K562 (cell line): ENCODE measurements at regions not wholly inside any gene's neighbourhood (a gene's known extent, or its start where the extent isn't known, plus 50 kb on each side); places are given as distances from the start of the nearest gene placed in this dataset.
A peak's percentile ranks its signal among the peaks of the same experiment; 100 is the strongest.

Experiments used
- ATAC-seq: fragments of 200-7000 bp; cut with Tn5 transposase; 3 replicates; pipeline ENCODE4 v1.9.1; 2020; ENCODE audit warnings: moderate library complexity
- BruUV-seq: library from RNA; stranded (reverse); fragments of 400-500 nt; replicated peaks from 2 replicates; lab custom pipeline; 2021; lab: Mats Ljungman, UMichigan
- CTCF ChIA-PET: fragments of 300-600 bp; formaldehyde crosslinking; extraction: SDS; loops from one replicate; lab custom pipeline; 2021; ENCODE audit warnings: low intra/inter-chr PET ratio; lab: Yijun Ruan, JAX
- POLR2A ChIA-PET: fragments of 300-600, 350-650 bp; sonication (Branson Sonifier 250); formaldehyde crosslinking; extraction: SDS; loops from one replicate; lab custom pipeline; 2021; ENCODE audit warnings: antibody characterized with exemption, inconsistent platforms; lab: Yijun Ruan, JAX
- DNase-seq, 4 experiments: peaks; one replicate each; pipeline versions ENCODE4 v3.0.0 to v3.0.0-alpha.2; 2011 to 2018; ENCODE audit warnings: low spot score in 3 of 4, mixed read lengths in 3 of 4; ENCODE audit errors: extremely low read depth in 1 of 4
- FAIRE-seq: peaks from 2 replicates; lab custom pipeline; 2011; peaks lifted over from hg19 to GRCh38; lab: Jason Lieb, UNC
- H2AFZ ChIP-seq: 2 replicates; pipeline ENCODE4 v1.6.0; 2011; ENCODE audit warnings: low read depth, low read length, control low read depth, inconsistent platforms
- H3K27ac ChIP-seq: fragments of 200-600 bp; 3 replicates; pipeline ENCODE4 v1.8.0; 2011; ENCODE audit warnings: low read depth, mild to moderate bottlenecking, control low read depth, inconsistent platforms, low read length, moderate library complexity, mixed read lengths; ENCODE audit errors: extremely low read depth
- H3K27me3 ChIP-seq, 2 experiments: fragments of 300-600 bp in 1 of 2; 2 replicates in 1 of 2; 3 replicates in 1 of 2; pipeline versions ENCODE4 v1.6.0 to v1.8.0; 2011; ENCODE audit warnings: inconsistent platforms in 2 of 2, low read length in 2 of 2, mild to moderate bottlenecking in 1 of 2, mixed read lengths in 1 of 2, moderate library complexity in 1 of 2; ENCODE audit not compliant: control insufficient read depth in 2 of 2, insufficient read depth in 2 of 2
- H3K36me3 ChIP-seq: fragments of 300-600 bp; 3 replicates; pipeline ENCODE4 v1.8.0; 2011; ENCODE audit warnings: mild to moderate bottlenecking, low read length, inconsistent platforms; ENCODE audit not compliant: control insufficient read depth, insufficient read depth
- H3K4me1 ChIP-seq, 2 experiments: fragments of 200-600 bp in 1 of 2; replicated peaks in 1 of 2; 2 replicates in 1 of 2; 3 replicates in 1 of 2; pipeline versions ENCODE4 v1.5.1 to v1.8.0; 2011; ENCODE audit warnings: inconsistent platforms in 2 of 2, low read length in 2 of 2, mild to moderate bottlenecking in 1 of 2, mixed read lengths in 1 of 2, moderate library complexity in 1 of 2; ENCODE audit not compliant: control insufficient read depth in 2 of 2, insufficient read depth in 2 of 2
- H3K4me2 ChIP-seq: 2 replicates; pipeline ENCODE4 v1.6.1; 2011; ENCODE audit warnings: low read length, control low read depth, inconsistent platforms, mixed read lengths; ENCODE audit not compliant: insufficient read depth
- H3K4me3 ChIP-seq: fragments of 200-600 bp; sonication (generic), shearing (Covaris generic); 2 replicates; pipeline ENCODE4 v1.5.1; 2016; ENCODE audit warnings: control low read depth, inconsistent platforms
- H3K79me2 ChIP-seq: fragments of 200-600 bp; 3 replicates; pipeline ENCODE4 v1.8.0; 2011; ENCODE audit warnings: low read length, inconsistent platforms; ENCODE audit not compliant: control insufficient read depth, insufficient read depth
- H3K9ac ChIP-seq, 2 experiments: 2 replicates each; pipeline versions ENCODE4 v1.6.0 to v1.6.1; 2011; ENCODE audit warnings: low read depth in 2 of 2, low read length in 2 of 2, control low read depth in 1 of 2, inconsistent platforms in 1 of 2, mild to moderate bottlenecking in 1 of 2, mixed read lengths in 1 of 2; ENCODE audit not compliant: insufficient read depth in 1 of 2
- H3K9me1 ChIP-seq: one replicate; pipeline ENCODE4 v1.6.0; 2011; ENCODE audit warnings: inconsistent platforms, mild to moderate bottlenecking, low read length, moderate library complexity; ENCODE audit not compliant: control insufficient read depth, insufficient read depth
- H3K9me3 ChIP-seq: replicated peaks from 2 replicates; pipeline ENCODE4 v1.5.1; 2011; ENCODE audit warnings: low read depth, low read length, inconsistent platforms; ENCODE audit not compliant: control insufficient read depth, insufficient read depth
- H4K20me1 ChIP-seq: replicated peaks from 2 replicates; pipeline ENCODE4 v1.6.1; 2011; ENCODE audit warnings: low read length, inconsistent platforms, mixed read lengths; ENCODE audit not compliant: control insufficient read depth, insufficient read depth
- ADNP ChIP-seq: fragments of 200-800 bp; sonication (Bioruptor generic); IDR thresholded peaks from 2 replicates; pipeline ENCODE4 v1.6.1; 2016; ENCODE audit warnings: missing genetic modification characterization, missing compliant biosample characterization
- CBX8 ChIP-seq: fragments of 200-600 bp; sonication (generic); IDR thresholded peaks from 2 replicates; pipeline ENCODE4 v1.6.1; 2012; ENCODE audit warnings: borderline replicate concordance, mixed run types, low read depth, mild to moderate bottlenecking, moderate library complexity, mixed read lengths, low read length, control low read depth, inconsistent platforms; ENCODE audit not compliant: poor library complexity, severe bottlenecking; ENCODE audit errors: extremely low read depth
- CEBPZ ChIP-seq: fragments of 150-350 bp; IDR thresholded peaks from 2 replicates; pipeline ENCODE4 v1.6.1; 2014; ENCODE audit warnings: low read depth, mild to moderate bottlenecking, low read length, borderline replicate concordance
- CHD2 ChIP-seq: IDR thresholded peaks from 2 replicates; pipeline ENCODE4 v1.6.1; 2011; ENCODE audit warnings: low read depth, low read length
- CXXC5 ChIP-seq: fragments of 250-450 bp; sonication (Bioruptor Pico); IDR thresholded peaks from 2 replicates; pipeline ENCODE4 v1.8.0; 2022; ENCODE audit warnings: inconsistent platforms, mild to moderate bottlenecking, moderate library complexity
- ERF ChIP-seq: fragments of 450-650 bp; formaldehyde crosslinking; IDR thresholded peaks from 2 replicates; pipeline ENCODE4 v1.4.0; 2020; ENCODE audit warnings: mild to moderate bottlenecking, mixed read lengths
- HNRNPK ChIP-seq: fragments of 200-400 bp; formaldehyde crosslinking; IDR thresholded peaks from one replicate; pipeline ENCODE4 v1.6.1; 2018; ENCODE audit warnings: mild to moderate bottlenecking, low read depth, low read length; ENCODE audit not compliant: poor library complexity, severe bottlenecking
- MCM7 ChIP-seq, 2 experiments: fragments of 450-650 bp; IDR thresholded peaks; 2 replicates each; pipeline ENCODE4 v1.6.1; 2016 to 2018
- MEIS2 ChIP-seq: fragments of 450-650 bp; IDR thresholded peaks from 2 replicates; pipeline ENCODE4 v1.6.1; 2014; ENCODE audit warnings: mild to moderate bottlenecking; ENCODE audit not compliant: partially characterized antibody
- SIN3A ChIP-seq, 2 experiments: fragments of 150-350 bp in 1 of 2; IDR thresholded peaks; 2 replicates each; pipeline ENCODE4 v1.6.1; 2011 to 2016; ENCODE audit warnings: borderline replicate concordance in 2 of 2, low read depth in 2 of 2, low read length in 2 of 2, mild to moderate bottlenecking in 2 of 2, moderate library complexity in 2 of 2; ENCODE audit not compliant: control insufficient read depth in 1 of 2
- SMC3 ChIP-seq: conservative IDR thresholded peaks from 2 replicates; pipeline ENCODE4 v1.6.1; 2011; ENCODE audit warnings: low read depth, low read length, improper control_type of control experiment; ENCODE audit not compliant: insufficient read depth
- THAP7 ChIP-seq: fragments of 250-450 bp; sonication (Bioruptor Pico); IDR thresholded peaks from 2 replicates; pipeline ENCODE4 v1.5.0; 2021
- ZC3H11A ChIP-seq: IDR thresholded peaks from 2 replicates; pipeline ENCODE4 v1.6.1; 2012; ENCODE audit warnings: low read depth, low read length, improper control_type of control experiment
- ZNF431 ChIP-seq: sonication (generic); formaldehyde crosslinking; IDR thresholded peaks from 2 replicates; pipeline ENCODE4 v1.8.0; 2022; ENCODE audit warnings: mild to moderate bottlenecking, missing genetic modification reagents
- ZNF584 ChIP-seq: fragments of 200-800 bp; sonication (Bioruptor generic); IDR thresholded peaks from 2 replicates; pipeline ENCODE4 v1.6.1; 2016; ENCODE audit warnings: low read depth, mild to moderate bottlenecking, missing genetic modification characterization, missing compliant biosample characterization
- WGBS: fragments of 100-300 bp; shearing (Covaris generic); methylation state at CpG from one replicate; pipeline ENCODE4 v1.1.6; 2016; ENCODE audit warnings: low coverage, mixed read lengths; ENCODE audit not compliant: insufficient coverage; ENCODE audit errors: missing lambda C conversion rate; 5-methylcytosine and 5-hydroxymethylcytosine counted together
- in situ Hi-C: fragments of 300-500 bp; cut with MboI; formaldehyde crosslinking; loops from 4 replicates; pipeline ENCODE4 v1.15.0; 2018; ENCODE audit warnings: inconsistent platforms, mixed read lengths
- intact Hi-C: fragments of 100-400 bp; cut with micrococcal nuclease; formaldehyde crosslinking; loops from 2 replicates; pipeline ENCODE4 v1.14.2; 2022

DNA sequence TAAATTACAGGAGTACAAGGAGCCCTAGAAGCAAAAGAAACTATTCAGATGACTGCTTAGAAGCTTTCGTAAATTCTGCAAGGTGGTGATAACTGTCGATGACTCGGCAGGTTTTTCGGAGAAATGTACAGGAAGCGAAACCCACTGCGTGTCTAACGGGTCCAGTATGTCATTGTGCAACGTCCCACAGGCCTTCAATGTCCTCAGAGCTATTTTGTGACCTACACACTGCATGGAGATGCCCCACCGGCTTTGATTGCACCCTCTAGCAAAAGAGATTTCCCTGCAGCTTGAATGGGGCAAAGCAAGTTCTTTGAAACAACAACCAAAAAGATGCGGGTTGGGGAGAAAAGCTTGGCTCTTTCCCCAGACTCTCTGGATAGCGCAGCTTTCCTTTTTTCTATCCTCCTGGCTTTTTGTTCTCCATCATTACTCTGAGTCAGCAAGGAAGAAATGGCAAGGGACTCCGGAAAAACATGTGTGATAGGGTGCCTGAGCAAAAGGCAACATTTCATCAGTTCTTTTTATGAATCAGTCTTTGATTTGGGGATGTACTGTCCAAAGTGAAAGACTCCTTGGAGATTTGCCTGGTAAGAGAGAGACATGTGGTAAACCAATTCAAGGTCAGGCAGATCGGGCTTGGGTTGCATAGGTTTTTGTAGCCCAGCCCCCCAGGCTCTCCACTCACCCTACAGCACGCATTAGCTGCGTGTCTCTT is 112.0 kb upstream of the TBL1X start (continued):
- TF ChIP-seq HNRNPK (no peak), CXXC5 (CRISPR knock-in tag) (peak; percentile 68), MEIS2 (peak; percentile 42), ZNF584 (CRISPR knock-in tag) (no peak)

- CTCF ChIA-PET = no interaction called here
Measured at GRCh38 chrX:9354918-9355317, 109.9 kb upstream of the TBL1X start.

More at GRCh38 chrX:9354918-9355317, 109.9 kb upstream of the TBL1X start:
- DNase-seq = no peak
- Histone ChIP-seq H3K4me3 (no peak overlapping the region), H3K9me1 (no peaks in the 10 kb centered on the region), H3K27me3 (no peaks in the 10 kb centered on the region), H3K9ac (no peak overlapping the region), H3K4me1 (peaks cover 18 to 32% of the 10 kb centered on the region in 2 experiments; a peak in 4 of 5 replicates), H3K27ac (no peak overlapping the region), H3K36me3 (no peaks in the 10 kb centered on the region), H2AFZ (0 out of 2 replicates have a peak overlapping the region, but pooled peaks have one; percentile 24), H3K9me3 (peaks cover 7% of the 10 kb centered on the region), H3K4me2 (no peak overlapping the region), H3K79me2 (no peaks in the 10 kb centered on the region), H4K20me1 (no peaks in the 10 kb centered on the region)
- POLR2A ChIA-PET = no interaction called here
- BruUV-seq = no TSS peak
- in situ Hi-C loops (no loop called here), intact Hi-C loops (loop anchor here (5.0 kb wide), 3 partner anchors 162 to 383 kb away; no protein-coding TSS in a partner anchor)
- 87% methylated on average over 8 of the region's 9 CpGs for WGBS
- no peak for ATAC-seq
- no peak for FAIRE-seq
- TF ChIP-seq CEBPZ = no peak
- TF ChIP-seq CBX8 = no peak
- no peak for TF ChIP-seq SIN3A (IDR thresholded peaks at IDR 0.05; ENCODE audit: borderline replicate concordance in 2 of 2, control insufficient read depth in 1 of 2, low read depth in 2 of 2, low read length in 2 of 2)
- no peak for TF ChIP-seq ERF (CRISPR knock-in tag)
- TF ChIP-seq CHD2 = no peak
- no peak for TF ChIP-seq ZC3H11A
- no peak for TF ChIP-seq THAP7 (CRISPR knock-in tag)
- no peak for TF ChIP-seq ZNF431
- TF ChIP-seq ADNP (tag) = no peak
- TF ChIP-seq MCM7 (IDR thresholded peaks at IDR 0.05) = no peak
- TF ChIP-seq SMC3 = no peak
